WTC11 (cell line): ENCODE measurements at regions not wholly inside any gene's neighbourhood (a gene's known extent, or its start where the extent isn't known, plus 50 kb on each side); places are given as distances from the start of the nearest gene placed in this dataset.

Source experiments
- ATAC-seq: fragments of 200-7000 bp; cut with Tn5 transposase; 2 replicates; pipeline ENCODE4 v1.10.0; 2021; ENCODE audit warnings: mild to moderate bottlenecking, moderate library complexity
- CTCF ChIA-PET: fragments of 300-600 bp; sonication (Branson Sonifier 250); formaldehyde crosslinking; loops from one replicate; lab custom pipeline; 2021; ENCODE audit warnings: antibody characterized with exemption; lab: Charles Lee
- POLR2A ChIA-PET: fragments of 350-600 bp; sonication (Branson Sonifier 250); formaldehyde crosslinking; loops from one replicate; lab custom pipeline; 2021; ENCODE audit warnings: antibody characterized with exemption; lab: Charles Lee
- DNase-seq: peaks from one replicate; pipeline ENCODE4 v3.0.0; 2021; ENCODE audit warnings: low spot score
- H3K27ac Mint-ChIP-seq: 2 replicates; pipeline ENCODE4 v1.8.0; 2021; ENCODE audit warnings: mixed read lengths
- H3K27me3 Mint-ChIP-seq: 2 replicates; pipeline ENCODE4 v1.8.0; 2021; ENCODE audit warnings: low read depth, mild to moderate bottlenecking, moderate library complexity, mixed read lengths
- H3K36me3 Mint-ChIP-seq: 2 replicates; pipeline ENCODE4 v1.8.0; 2021; ENCODE audit warnings: mixed read lengths
- H3K4me1 Mint-ChIP-seq: 2 replicates; pipeline ENCODE4 v1.8.0; 2022; ENCODE audit warnings: mixed read lengths
- H3K4me3 Mint-ChIP-seq: 2 replicates; pipeline ENCODE4 v1.8.0; 2021; ENCODE audit warnings: mild to moderate bottlenecking, moderate library complexity, mixed read lengths
- H3K9me3 Mint-ChIP-seq: 2 replicates; pipeline ENCODE4 v1.8.0; 2021; ENCODE audit warnings: mixed read lengths
- ATF1 ChIP-seq: sonication (generic); formaldehyde crosslinking; IDR thresholded peaks from 2 replicates; pipeline ENCODE4 v1.8.1; 2023; ENCODE audit warnings: mild to moderate bottlenecking, moderate library complexity, missing genetic modification reagents
- ELF4 ChIP-seq: sonication (generic); formaldehyde crosslinking; IDR thresholded peaks from 2 replicates; pipeline ENCODE4 v1.8.1; 2022; ENCODE audit warnings: low read depth, mild to moderate bottlenecking, moderate library complexity, missing genetic modification reagents
- ESRRA ChIP-seq: sonication (generic); formaldehyde crosslinking; IDR thresholded peaks from 2 replicates; pipeline ENCODE4 v1.8.1; 2022; ENCODE audit warnings: mild to moderate bottlenecking, missing genetic modification reagents, borderline replicate concordance
- GRHL2 ChIP-seq: fragments of 250-450 bp; sonication (Bioruptor Pico); IDR thresholded peaks from 2 replicates; pipeline ENCODE4 v1.8.0; 2022; ENCODE audit warnings: mild to moderate bottlenecking, moderate library complexity; ENCODE audit not compliant: insufficient replicate concordance, severe bottlenecking
- GTF2I ChIP-seq: fragments of 250-450 bp; sonication (Bioruptor Pico); conservative IDR thresholded peaks from 2 replicates; pipeline ENCODE4 v1.4.0; 2021; ENCODE audit warnings: mild to moderate bottlenecking
- HMGA2 ChIP-seq: fragments of 250-450 bp; sonication (Bioruptor Pico); IDR thresholded peaks from 2 replicates; pipeline ENCODE4 v1.4.0; 2021; ENCODE audit warnings: mild to moderate bottlenecking, moderate library complexity
- JUN ChIP-seq: sonication (generic); formaldehyde crosslinking; IDR thresholded peaks from 2 replicates; pipeline ENCODE4 v1.8.0; 2023; ENCODE audit warnings: mild to moderate bottlenecking, missing genetic modification reagents
- KAT7 ChIP-seq: sonication (generic); formaldehyde crosslinking; IDR thresholded peaks from 2 replicates; pipeline ENCODE4 v1.8.1; 2023; ENCODE audit warnings: missing genetic modification reagents, mild to moderate bottlenecking, borderline replicate concordance
- NFE2L1 ChIP-seq: sonication (generic); formaldehyde crosslinking; IDR thresholded peaks from 2 replicates; pipeline ENCODE4 v1.8.1; 2023; ENCODE audit warnings: missing genetic modification reagents
- NFYB ChIP-seq: sonication (generic); formaldehyde crosslinking; conservative IDR thresholded peaks from 2 replicates; pipeline ENCODE4 v1.8.0; 2022; ENCODE audit warnings: low read depth, missing genetic modification reagents
- NR1H2 ChIP-seq: sonication (generic); formaldehyde crosslinking; IDR thresholded peaks from 2 replicates; pipeline ENCODE4 v1.9.0; 2021; ENCODE audit warnings: mild to moderate bottlenecking, moderate library complexity, missing genetic modification reagents
- ZBTB21 ChIP-seq: sonication (generic); formaldehyde crosslinking; IDR thresholded peaks from 2 replicates; pipeline ENCODE4 v1.8.1; 2023; ENCODE audit warnings: mild to moderate bottlenecking, missing genetic modification reagents, borderline replicate concordance
- ZNF396 ChIP-seq: fragments of 250-450 bp; sonication (Bioruptor Pico); IDR thresholded peaks from 2 replicates; pipeline ENCODE4 v1.8.0; 2021; ENCODE audit warnings: mild to moderate bottlenecking, moderate library complexity, borderline replicate concordance
- ZNF416 ChIP-seq: fragments of 250-450 bp; sonication (Bioruptor Pico); IDR thresholded peaks from 2 replicates; pipeline ENCODE4 v1.9.0; 2021; ENCODE audit warnings: mild to moderate bottlenecking, inconsistent platforms
- ZNF423 ChIP-seq: fragments of 250-450 bp; sonication (Bioruptor Pico); IDR thresholded peaks from 2 replicates; pipeline ENCODE4 v2.1.2; 2022; ENCODE audit warnings: mild to moderate bottlenecking, moderate library complexity
- ZNF671 ChIP-seq: fragments of 250-450 bp; sonication (Bioruptor Pico); IDR thresholded peaks from 2 replicates; pipeline ENCODE4 v1.8.0; 2021; ENCODE audit warnings: mild to moderate bottlenecking
- TF ChIP-seq, protein P1 (sequence below): sonication (generic); formaldehyde crosslinking; IDR thresholded peaks from 2 replicates; pipeline ENCODE4 v1.8.0; 2023; ENCODE audit warnings: mild to moderate bottlenecking, missing genetic modification reagents
- TF ChIP-seq, protein P2 (sequence below): fragments of 250-450 bp; sonication (Bioruptor Pico); IDR thresholded peaks from 2 replicates; pipeline ENCODE4 v1.9.0; 2021; ENCODE audit warnings: mild to moderate bottlenecking, borderline replicate concordance
- TF ChIP-seq, protein P3 (sequence below): sonication (generic); formaldehyde crosslinking; IDR thresholded peaks from 2 replicates; pipeline ENCODE4 v1.8.1; 2023; ENCODE audit warnings: mild to moderate bottlenecking, missing genetic modification reagents, moderate library complexity
- TF ChIP-seq, protein P4 (sequence below): sonication (generic); formaldehyde crosslinking; IDR thresholded peaks from 2 replicates; pipeline ENCODE4 v1.8.0; 2022; ENCODE audit warnings: missing genetic modification reagents
- TF ChIP-seq, protein P5 (sequence below): fragments of 250-450 bp; sonication (Bioruptor Pico); IDR thresholded peaks from 2 replicates; pipeline ENCODE4 v1.9.0; 2021; ENCODE audit warnings: mild to moderate bottlenecking
- TF ChIP-seq, protein P6 (sequence below): fragments of 250-450 bp; sonication (Bioruptor Pico); IDR thresholded peaks from 2 replicates; pipeline ENCODE4 v1.8.0; 2021; ENCODE audit warnings: mild to moderate bottlenecking

DNA sequence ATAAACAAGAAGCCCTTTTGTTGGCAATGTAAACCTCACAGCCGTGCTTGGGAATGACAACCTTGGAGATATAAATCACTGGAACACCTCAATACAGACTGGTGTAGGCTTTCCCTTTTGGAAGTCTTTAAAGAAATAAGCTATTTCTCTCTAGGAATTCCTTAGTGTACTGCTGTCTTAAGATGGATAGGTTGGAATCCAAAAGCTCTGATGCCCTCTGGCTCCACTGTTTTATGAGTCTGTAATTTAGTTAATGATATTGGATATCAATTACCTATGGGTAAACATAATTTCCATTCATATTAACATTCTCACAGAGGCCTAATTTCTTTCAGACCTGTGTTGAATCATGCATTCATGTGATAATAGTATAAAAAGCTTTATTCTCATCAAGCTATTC, 435.9 kb upstream of the MPDZ start:
- CTCF ChIA-PET = no interaction called here
- POLR2A ChIA-PET = no interaction called here
- Mint-ChIP-seq H3K27ac (no peak overlapping the region), H3K4me3 (no peak overlapping the region)
- ATAC-seq (no peak), DNase-seq (no peak)
- TF ChIP-seq ZNF671 (CRISPR knock-in tag) (no peak), ESRRA (no peak), ZBTB21 (CRISPR knock-in tag) (no peak), HMGA2 (CRISPR knock-in tag) (no peak), ZNF396 (no peak), NFYB (CRISPR knock-in tag) (no peak), NFE2L1 (CRISPR knock-in tag) (no peak), GRHL2 (no peak), JUN (CRISPR knock-in tag) (no peak)
- TF ChIP-seq, protein P1, sequence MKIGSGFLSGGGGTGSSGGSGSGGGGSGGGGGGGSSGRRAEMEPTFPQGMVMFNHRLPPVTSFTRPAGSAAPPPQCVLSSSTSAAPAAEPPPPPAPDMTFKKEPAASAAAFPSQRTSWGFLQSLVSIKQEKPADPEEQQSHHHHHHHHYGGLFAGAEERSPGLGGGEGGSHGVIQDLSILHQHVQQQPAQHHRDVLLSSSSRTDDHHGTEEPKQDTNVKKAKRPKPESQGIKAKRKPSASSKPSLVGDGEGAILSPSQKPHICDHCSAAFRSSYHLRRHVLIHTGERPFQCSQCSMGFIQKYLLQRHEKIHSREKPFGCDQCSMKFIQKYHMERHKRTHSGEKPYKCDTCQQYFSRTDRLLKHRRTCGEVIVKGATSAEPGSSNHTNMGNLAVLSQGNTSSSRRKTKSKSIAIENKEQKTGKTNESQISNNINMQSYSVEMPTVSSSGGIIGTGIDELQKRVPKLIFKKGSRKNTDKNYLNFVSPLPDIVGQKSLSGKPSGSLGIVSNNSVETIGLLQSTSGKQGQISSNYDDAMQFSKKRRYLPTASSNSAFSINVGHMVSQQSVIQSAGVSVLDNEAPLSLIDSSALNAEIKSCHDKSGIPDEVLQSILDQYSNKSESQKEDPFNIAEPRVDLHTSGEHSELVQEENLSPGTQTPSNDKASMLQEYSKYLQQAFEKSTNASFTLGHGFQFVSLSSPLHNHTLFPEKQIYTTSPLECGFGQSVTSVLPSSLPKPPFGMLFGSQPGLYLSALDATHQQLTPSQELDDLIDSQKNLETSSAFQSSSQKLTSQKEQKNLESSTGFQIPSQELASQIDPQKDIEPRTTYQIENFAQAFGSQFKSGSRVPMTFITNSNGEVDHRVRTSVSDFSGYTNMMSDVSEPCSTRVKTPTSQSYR (CRISPR knock-in tag) = no peak
- TF ChIP-seq, protein P2, sequence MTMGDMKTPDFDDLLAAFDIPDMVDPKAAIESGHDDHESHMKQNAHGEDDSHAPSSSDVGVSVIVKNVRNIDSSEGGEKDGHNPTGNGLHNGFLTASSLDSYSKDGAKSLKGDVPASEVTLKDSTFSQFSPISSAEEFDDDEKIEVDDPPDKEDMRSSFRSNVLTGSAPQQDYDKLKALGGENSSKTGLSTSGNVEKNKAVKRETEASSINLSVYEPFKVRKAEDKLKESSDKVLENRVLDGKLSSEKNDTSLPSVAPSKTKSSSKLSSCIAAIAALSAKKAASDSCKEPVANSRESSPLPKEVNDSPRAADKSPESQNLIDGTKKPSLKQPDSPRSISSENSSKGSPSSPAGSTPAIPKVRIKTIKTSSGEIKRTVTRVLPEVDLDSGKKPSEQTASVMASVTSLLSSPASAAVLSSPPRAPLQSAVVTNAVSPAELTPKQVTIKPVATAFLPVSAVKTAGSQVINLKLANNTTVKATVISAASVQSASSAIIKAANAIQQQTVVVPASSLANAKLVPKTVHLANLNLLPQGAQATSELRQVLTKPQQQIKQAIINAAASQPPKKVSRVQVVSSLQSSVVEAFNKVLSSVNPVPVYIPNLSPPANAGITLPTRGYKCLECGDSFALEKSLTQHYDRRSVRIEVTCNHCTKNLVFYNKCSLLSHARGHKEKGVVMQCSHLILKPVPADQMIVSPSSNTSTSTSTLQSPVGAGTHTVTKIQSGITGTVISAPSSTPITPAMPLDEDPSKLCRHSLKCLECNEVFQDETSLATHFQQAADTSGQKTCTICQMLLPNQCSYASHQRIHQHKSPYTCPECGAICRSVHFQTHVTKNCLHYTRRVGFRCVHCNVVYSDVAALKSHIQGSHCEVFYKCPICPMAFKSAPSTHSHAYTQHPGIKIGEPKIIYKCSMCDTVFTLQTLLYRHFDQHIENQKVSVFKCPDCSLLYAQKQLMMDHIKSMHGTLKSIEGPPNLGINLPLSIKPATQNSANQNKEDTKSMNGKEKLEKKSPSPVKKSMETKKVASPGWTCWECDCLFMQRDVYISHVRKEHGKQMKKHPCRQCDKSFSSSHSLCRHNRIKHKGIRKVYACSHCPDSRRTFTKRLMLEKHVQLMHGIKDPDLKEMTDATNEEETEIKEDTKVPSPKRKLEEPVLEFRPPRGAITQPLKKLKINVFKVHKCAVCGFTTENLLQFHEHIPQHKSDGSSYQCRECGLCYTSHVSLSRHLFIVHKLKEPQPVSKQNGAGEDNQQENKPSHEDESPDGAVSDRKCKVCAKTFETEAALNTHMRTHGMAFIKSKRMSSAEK (CRISPR knock-in tag) = no peak
- TF ChIP-seq, all 79 proteins: peak for 0
- Mint-ChIP-seq H3K27me3 (no peaks in the 10 kb centered on the region), H3K9me3 (no peaks in the 10 kb centered on the region), H3K36me3 (no peaks in the 10 kb centered on the region), H3K4me1 (peaks cover 37% of the 10 kb centered on the region)

DNA sequence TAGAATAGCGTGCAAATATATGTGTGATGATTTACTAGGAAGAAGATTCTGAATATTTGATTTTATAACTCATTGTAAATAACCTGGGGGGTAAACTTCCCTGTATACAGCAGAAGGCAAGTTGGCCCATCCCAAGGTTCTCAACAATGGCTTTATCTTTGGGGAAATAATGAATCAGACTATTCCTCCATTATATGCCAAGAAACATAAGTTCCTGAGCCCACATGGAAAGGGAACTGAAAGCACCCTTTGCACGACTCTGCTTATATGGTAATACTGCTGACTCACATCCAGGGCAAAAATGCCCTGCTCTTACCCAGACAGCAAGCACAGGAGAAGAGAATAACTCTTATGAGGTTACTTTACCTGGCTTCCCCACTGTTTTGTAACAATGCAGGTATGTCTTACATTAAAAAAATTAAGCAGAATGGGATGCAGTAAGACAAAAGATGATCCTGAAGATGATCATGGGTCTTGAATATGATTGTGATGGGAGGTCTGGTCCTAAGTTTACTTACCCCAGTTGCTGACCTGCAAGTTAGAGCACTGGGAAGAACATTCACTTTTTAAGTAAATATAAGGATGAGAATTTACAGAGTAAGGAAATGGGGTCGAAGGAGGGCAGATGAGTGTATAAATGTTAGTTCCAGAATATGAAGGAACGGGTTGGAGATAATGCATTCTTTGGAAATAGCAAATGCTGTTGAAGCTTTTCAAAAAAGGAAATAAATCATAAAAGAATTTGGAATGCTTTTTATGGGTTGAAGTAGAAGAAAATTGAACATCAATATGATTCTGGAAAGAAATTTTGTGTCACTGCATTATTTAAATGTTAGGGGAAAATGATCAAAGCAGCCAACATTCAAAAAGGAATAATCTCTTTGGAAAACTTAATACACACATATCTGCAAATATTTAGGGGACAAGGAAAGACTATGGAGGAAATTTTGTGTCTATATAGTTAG, 428.4 kb upstream of the MPDZ start:
- DNase-seq (no peak), ATAC-seq (no peak)
- H3K9me3 Mint-ChIP-seq = peaks cover 6% of the 10 kb centered on the region
- H3K36me3 Mint-ChIP-seq = peaks cover 5% of the 10 kb centered on the region; the same call in 1 of the 2 replicates
- H3K27me3 Mint-ChIP-seq = no peaks in the 10 kb centered on the region
- ChIA-PET CTCF (no interaction called here), POLR2A (no interaction called here)
- H3K4me3 Mint-ChIP-seq = no peak overlapping the region
- H3K27ac Mint-ChIP-seq = no peak overlapping the region
- H3K4me1 Mint-ChIP-seq = no peaks in the 10 kb centered on the region; the same call in 1 of the 2 replicates
- TF ChIP-seq, protein P3, sequence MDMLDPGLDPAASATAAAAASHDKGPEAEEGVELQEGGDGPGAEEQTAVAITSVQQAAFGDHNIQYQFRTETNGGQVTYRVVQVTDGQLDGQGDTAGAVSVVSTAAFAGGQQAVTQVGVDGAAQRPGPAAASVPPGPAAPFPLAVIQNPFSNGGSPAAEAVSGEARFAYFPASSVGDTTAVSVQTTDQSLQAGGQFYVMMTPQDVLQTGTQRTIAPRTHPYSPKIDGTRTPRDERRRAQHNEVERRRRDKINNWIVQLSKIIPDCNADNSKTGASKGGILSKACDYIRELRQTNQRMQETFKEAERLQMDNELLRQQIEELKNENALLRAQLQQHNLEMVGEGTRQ (CRISPR knock-in tag) = no peak
- TF ChIP-seq, protein P4, sequence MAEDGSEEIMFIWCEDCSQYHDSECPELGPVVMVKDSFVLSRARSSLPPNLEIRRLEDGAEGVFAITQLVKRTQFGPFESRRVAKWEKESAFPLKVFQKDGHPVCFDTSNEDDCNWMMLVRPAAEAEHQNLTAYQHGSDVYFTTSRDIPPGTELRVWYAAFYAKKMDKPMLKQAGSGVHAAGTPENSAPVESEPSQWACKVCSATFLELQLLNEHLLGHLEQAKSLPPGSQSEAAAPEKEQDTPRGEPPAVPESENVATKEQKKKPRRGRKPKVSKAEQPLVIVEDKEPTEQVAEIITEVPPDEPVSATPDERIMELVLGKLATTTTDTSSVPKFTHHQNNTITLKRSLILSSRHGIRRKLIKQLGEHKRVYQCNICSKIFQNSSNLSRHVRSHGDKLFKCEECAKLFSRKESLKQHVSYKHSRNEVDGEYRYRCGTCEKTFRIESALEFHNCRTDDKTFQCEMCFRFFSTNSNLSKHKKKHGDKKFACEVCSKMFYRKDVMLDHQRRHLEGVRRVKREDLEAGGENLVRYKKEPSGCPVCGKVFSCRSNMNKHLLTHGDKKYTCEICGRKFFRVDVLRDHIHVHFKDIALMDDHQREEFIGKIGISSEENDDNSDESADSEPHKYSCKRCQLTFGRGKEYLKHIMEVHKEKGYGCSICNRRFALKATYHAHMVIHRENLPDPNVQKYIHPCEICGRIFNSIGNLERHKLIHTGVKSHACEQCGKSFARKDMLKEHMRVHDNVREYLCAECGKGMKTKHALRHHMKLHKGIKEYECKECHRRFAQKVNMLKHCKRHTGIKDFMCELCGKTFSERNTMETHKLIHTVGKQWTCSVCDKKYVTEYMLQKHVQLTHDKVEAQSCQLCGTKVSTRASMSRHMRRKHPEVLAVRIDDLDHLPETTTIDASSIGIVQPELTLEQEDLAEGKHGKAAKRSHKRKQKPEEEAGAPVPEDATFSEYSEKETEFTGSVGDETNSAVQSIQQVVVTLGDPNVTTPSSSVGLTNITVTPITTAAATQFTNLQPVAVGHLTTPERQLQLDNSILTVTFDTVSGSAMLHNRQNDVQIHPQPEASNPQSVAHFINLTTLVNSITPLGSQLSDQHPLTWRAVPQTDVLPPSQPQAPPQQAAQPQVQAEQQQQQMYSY (CRISPR knock-in tag) = no peak
- TF ChIP-seq ZNF423 (CRISPR knock-in tag) (no peak), JUN (CRISPR knock-in tag) (no peak), GTF2I (CRISPR knock-in tag) (no peak), ATF1 (CRISPR knock-in tag) (no peak), ELF4 (CRISPR knock-in tag) (no peak), NR1H2 (CRISPR knock-in tag) (no peak), KAT7 (CRISPR knock-in tag) (no peak), ZNF416 (CRISPR knock-in tag) (no peak)
- TF ChIP-seq, protein P5, sequence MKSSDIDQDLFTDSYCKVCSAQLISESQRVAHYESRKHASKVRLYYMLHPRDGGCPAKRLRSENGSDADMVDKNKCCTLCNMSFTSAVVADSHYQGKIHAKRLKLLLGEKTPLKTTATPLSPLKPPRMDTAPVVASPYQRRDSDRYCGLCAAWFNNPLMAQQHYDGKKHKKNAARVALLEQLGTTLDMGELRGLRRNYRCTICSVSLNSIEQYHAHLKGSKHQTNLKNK (CRISPR knock-in tag) = no peak
- TF ChIP-seq, protein P6, sequence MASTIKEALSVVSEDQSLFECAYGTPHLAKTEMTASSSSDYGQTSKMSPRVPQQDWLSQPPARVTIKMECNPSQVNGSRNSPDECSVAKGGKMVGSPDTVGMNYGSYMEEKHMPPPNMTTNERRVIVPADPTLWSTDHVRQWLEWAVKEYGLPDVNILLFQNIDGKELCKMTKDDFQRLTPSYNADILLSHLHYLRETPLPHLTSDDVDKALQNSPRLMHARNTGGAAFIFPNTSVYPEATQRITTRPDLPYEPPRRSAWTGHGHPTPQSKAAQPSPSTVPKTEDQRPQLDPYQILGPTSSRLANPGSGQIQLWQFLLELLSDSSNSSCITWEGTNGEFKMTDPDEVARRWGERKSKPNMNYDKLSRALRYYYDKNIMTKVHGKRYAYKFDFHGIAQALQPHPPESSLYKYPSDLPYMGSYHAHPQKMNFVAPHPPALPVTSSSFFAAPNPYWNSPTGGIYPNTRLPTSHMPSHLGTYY = no peak
